HG03025 (cell line): ENCODE measurements at regions not wholly inside any gene's neighbourhood (a gene's known extent, or its start where the extent isn't known, plus 50 kb on each side); places are given as distances from the start of the nearest gene placed in this dataset.
A peak's percentile ranks its signal among the peaks of the same experiment; 100 is the strongest.

Experiments
- ATAC-seq: cut with Tn5 transposase; IDR thresholded peaks from one replicate; pipeline ENCODE4 v1.9.1; 2021; ENCODE audit warnings: mild to moderate bottlenecking, moderate library complexity; ENCODE audit not compliant: unreplicated experiment, low FRiP score

DNA sequence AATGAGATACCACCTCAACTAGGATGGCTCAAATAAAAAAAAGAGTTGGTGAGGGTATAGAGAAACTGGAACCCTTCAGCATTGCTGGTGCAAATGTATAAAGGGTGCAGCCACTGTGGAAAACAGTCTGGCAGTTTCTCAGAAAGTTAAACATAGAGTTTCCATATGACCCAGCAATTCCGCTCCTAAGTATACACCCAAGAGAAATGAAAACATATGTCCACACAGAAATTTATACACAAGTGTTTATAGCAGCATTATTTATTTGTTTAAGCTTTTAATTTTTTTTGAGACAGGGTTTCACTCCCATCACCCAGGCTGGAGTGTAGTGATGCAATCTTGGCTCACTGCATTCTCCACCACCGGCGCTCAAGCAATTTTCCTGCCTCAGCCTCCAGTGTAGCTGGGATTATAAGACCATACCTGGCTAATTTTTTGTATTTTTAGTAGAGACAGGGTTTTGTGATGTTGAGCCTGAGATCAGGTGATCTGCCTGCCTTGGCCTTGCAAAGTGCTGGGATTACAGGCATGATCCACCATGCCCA is 118.2 kb upstream of the KIF5B start:
- ATAC-seq, result no peak

DNA sequence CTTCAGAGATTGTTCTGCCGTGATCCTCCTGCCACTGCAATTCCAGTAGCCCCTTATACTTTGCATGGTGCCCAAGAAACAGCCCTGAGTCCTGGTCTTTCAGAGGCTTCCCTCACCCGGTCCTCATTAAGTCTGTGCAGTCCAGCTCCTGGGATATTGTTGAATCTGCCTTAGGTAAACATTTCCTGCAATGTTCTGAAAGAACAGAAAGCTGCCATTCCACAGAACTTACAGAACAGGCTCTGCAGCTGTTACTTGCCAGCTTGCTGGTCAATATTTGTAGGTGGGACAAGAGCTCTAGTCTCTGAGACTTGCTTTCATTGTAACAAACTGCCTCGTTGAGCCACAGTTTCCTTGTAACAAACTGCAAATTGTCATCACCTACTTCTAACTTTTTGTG is 115.0 kb upstream of the KIF5B start:
- no peak for ATAC-seq

DNA sequence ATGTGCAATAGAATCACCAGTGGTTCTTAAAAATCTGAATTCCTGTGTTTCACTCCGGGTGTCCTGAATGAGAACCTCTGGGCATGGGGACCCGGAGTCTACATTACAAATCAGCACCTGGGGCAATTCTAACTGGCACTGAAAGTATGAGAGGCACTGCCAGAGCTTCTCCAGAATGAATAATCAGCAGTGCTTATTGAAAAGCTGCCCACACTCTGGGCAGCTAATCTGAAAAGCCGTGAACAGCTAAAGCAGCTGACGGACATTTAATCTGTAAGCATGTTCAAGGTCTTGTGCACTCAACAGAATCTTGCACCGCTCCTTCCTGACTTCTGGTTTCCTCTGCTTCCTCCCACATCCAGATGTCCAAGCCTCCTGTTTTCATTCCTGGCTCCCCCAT is 113.3 kb upstream of the KIF5B start:
- ATAC-seq, result no peak

DNA sequence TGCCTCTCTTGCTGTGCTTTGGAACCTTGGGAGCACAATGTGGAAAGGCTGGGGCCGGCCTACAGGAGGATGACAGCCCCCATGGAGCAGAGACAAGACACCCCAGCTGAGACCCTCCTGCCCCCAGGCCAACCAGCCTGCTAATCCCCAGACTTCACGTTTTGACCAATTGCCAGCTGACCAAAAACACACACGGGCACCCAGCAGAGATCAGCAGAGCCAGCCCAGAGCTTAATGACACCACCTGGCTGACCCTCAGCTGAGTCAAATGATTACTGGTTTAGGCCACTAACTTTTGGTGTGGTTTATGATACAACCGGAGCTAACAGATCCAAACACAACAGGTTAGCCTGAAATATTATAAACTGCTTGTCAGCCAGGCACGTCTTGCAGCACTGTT is 111.2 kb upstream of the KIF5B start:
- ATAC-seq, result no peak

DNA sequence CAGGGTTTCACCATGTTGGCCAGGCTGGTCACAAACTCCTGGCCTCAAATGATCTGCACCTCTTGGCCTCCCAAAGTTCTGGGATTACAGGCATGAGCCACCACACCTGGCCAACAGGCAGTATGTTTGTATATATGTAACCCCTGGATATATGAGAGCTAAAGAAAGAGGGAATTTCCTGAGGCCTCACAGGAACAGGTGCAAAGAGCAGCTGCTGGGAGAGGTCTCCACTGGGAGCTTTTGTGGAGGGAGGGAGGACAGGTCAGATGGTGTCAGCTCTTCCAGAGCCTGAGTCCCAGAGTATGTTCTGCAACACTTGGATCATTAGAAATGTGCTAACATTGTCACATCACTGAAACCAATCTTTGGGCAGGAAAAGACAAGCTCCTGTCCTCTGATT is 110.1 kb upstream of the KIF5B start:
- no peak for ATAC-seq

DNA sequence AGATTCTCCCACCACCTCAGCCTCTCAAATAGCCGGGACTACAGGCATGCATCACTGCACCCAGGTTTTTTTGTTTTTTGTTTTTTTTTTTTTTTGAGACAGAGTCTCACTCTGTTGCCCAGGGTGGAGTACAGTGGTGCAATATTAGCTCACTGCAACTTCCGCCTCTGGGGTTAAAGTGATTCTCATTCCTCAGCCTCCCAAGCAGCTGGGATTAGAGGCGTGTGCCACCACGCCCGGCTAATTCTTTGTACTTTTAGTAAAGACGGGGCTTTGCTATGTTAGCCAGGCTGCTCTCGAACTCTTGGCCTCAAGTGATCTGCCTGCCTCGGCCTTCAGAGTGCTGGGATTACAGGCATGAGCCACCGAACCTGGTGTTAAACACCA is 107.5 kb upstream of the KIF5B start:
- ATAC-seq, result no peak

DNA sequence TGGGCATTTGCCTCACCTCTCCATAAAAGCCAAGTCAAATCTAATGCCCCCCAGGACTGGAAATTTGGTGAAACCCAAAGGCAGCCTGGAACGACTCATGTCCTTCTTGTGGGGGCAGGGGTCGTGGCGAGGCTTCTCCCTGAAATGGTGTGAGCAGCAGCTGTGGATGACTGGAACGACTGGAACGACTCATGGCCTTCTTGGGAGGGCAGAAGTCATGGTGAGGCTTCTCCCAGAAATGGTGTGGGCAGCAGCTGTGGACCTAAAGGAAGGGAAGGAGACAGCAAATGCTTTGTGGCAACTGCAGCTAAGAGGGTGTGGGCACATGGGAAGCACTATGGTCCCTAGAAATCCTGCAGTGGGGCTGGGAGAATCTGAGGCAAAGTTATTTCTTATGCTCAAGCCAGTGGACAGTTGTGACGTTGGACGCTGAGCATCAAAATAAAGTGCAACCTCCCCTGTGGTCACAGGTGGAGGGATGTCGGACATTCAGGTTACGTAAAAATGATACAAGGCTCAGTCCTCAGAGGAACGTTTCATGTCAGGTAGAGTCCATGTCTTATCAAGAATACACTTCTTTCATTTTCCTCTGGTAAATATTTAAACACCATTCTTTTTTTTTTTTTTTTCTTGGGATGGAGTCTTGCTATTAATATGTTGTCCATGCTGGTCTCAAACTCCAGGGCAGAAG is 107.0 kb upstream of the KIF5B start:
- ATAC-seq, result no peak

DNA sequence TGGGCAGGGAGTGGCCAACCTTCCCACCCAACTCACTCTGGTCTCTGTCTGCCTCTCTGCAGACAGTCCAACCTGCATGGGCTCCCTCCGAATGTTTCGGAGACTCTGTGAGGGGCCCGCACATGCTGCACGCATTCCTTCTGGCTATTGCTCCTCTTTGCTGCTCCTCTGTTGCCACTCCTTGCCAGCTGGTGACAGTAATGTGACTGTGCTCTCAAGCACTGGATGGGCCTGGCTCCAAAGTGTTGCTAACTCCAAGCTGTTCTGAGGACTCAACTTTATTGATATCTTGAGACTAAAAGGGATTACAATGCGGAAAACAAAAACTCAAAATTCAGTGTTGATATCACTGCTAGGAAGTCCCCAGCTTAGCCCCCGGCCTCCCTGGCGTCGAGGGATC is 105.4 kb upstream of the KIF5B start:
- ATAC-seq, result no peak

DNA sequence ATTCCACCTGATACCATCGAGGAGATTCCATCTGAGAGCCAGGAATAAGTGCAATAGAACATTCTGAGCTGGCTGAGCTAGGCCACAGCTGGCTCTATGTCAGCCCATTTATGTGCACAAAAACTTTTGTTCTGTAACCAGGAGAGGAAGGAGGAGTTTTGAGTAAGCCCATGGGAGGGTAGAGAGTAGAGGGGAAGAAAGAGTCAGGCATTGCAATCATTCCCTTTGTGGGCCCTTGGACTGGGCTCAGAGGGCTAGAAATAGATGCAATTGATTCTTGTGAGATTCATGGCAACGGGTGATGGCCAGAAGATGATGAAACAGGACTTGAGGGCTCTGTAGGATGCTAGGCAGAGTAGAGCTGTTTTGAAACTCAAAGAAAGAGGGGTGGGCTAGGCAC is 104.6 kb upstream of the KIF5B start:
- no peak for ATAC-seq

DNA sequence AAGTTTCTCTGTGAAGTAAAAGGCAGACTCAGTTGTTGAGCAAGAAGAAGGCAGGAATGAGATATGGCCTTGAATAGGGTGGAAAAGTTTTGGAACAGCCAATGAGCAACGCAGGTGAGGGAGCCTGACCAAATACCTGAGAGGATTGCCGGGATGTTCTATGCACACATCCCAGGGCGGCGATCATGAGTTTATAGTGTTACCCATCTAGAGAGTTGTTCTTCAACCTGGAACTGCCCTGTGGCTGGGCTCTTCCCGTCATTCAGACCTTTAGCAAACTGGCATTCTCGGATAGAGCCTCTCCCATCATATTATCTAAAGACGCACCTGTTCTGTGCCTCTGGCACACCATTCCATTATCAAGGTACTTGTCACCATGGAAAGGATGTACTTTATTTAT is 103.0 kb upstream of the KIF5B start:
- ATAC-seq, result no peak

DNA sequence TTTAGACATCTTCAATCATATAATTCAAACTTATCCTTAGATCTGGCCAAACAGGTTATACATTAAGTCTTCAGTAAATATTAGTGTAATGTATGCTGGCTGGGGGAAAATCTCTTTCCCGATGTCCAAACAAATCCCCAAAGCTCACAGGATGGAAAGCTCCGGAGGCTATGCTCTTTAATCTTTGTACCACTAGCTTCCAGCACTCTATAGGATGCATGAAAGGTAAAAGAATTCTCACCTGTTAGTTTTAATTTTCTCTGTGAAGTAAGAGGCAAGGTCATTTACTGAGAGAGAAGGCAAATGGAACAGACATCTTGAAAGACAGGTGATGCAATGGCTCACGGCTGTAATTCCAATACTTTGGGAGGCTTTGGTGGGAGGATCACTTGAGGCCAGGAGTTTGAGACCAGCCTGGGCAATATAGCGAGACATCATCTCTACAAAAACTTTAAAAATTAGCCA is 99.8 kb upstream of the KIF5B start:
- no peak for ATAC-seq

DNA sequence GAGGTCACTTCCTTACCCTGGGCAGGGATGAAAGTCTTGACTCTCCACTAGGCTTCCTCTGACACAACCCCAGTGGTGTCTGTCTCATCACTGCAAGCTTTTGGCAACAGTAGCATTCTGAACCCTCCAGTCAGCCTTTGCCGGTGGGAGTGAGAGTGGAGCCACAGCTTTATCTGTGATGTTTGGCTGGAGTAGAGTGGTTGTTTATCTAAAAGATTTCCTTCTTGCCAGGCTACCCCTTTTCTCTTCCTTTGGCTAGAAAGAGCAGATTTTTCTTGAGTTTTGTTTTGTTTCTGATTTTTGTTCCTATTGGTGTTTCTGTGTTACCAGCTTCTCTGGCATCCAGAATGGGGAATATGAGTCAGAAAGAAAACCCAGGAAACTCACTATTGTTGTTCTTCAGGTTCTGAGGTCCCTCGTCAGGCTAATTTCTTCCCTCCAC is 98.9 kb upstream of the KIF5B start:
- no peak for ATAC-seq

DNA sequence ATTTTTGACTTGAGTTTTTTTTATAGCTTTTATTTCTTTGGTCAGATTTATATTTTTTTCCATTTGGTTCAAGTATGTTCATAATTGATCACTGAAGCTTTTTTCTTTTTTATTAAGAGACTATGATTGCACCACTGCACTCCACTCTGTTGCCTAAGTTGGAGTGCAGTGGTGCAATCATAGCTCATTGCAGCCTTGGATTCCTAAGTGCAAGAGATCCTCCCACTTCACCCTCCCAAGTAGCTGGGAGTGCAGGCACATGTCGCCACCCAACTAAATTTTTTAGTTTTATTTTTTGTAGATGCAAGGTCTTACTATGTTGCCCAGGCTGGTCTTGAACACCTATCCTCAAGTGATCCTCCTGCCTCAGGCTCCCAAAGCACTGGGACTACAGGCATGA is 97.7 kb upstream of the KIF5B start:
- no peak for ATAC-seq

DNA sequence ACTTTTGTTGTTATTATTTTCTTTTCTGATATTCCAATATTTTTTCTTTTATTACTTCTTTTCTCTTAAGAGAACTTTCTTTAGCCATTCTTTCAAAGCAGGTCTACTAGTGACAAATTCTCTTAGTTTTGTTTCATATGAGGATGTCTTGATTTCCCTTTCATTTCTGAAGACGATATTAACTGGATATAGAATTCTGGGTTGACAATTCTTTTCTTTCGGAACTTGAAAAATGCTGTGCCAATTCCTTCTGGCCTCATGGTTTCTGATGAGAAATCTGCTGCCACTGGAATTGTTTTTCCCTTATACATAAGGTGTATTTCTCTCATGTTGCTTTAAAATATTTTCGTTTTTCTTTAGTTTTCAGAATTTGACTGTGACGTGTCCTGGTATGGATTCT is 97.0 kb upstream of the KIF5B start:
- ATAC-seq, result no peak

DNA sequence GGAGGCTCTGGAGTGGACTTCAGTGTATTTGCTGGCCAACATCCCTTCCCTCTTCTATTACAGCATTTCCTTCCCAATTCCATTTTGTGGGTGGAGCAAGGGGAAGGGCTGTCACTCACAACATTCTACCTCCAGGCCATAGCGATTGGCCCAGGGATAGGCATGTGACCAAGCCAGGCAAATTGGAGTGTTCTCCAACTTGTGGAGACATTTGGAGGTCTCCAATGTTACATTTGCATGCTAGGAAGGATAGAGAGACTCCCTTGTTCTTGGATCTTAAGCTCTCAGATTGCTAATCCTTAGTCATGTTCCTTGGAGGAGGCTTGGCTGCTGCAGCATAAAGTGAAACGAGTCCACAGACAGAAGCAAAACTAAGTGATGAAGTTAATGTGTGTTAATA is 95.6 kb upstream of the KIF5B start:
- ATAC-seq, result no peak

DNA sequence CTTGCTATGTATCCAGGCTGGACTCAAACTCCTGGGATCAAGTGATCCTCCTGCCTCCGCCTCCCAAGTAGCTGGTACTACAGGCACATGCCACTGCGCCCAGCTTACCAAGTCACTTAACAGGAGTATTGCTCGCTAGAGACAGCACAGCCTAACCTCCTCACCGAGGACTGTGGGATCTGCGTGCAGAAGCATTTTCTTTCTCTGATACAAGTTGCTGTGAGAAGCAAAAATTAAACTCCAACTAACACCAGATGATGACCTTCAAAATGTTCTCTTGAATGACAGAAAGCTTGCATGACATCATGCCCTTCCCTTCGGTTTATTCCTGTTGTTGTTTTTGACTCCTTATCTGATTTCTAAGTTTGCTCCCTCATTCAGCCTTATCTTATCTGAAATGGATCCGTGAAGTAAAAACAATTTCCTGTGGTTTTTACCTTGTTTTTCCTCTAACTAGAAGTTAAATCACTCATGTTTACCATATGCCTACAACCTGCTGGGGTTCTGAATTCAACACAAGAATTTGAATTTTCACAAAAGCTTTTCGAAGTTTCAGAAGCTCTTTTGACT is 94.4 kb upstream of the KIF5B start:
- no peak for ATAC-seq

DNA sequence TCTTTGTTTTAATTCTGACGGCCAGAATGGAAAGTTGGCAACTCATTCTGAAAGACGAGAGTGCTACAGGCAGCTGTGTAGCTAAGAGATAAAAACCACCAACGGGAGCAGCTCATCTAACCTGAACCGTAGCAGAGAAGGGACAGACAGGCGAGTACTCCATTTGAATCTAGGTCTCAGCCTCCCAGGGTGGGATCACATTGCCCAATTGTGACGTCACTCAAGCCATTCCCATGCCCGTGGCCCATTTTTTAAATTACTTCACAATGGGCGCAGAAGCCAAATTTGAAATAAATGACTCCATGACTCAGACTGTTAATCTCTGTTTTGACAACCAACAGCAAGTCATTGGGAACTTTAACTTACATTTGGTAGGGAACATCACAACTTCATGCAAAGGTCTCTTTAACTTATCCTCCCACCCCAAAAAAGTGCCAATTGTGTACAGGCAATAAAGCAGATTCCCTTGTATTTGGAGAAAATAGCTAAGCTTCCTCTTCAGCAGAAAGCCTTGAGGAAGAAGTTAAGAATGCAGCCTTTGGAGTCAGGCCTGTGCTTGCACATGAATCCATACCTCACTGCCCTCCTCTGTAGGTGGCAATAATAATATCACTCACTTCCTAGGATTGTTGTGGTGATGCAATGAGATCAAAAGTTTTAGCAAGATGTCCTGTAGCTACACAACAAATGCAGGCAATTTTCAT is 93.2 kb upstream of the KIF5B start:
- peak; percentile 91 for ATAC-seq

DNA sequence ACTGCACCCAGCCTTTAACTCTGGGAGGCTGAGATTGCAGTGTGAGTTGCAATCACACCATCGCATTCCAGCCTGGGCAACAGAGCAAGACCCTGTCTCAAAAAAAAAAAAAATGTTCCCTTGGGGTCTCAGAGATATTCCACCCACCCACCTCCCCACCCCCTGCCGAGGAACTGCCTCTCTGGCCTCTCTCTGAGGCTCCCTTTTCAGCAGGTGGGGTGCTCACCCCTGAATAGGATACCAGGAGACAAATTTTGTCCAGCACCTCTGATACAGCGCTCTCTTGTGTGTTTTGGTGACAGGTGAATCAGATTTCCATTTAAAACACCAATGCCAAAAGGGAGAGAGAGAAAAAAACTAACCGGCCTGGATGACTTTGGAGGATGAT is 92.6 kb upstream of the KIF5B start:
- peak; percentile 23 for ATAC-seq

DNA sequence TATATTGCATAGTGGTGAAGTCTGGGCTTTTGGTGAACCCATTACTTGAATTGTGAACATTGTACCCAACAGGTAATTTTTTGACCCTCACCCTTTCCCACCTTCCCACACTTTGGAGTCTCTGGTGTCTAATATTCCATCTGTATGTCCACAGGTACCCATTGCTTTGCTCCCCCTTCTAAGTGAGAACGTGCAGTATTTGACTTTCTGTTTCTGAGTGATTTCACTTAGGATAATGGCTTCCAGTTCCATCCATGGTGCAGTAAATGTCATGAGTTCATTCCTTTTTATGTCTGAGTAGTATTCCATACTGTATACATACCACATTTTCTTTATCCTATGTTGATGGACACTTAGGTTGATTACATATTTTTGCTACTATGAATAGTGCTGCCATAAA is 91.5 kb upstream of the KIF5B start:
- no peak for ATAC-seq

DNA sequence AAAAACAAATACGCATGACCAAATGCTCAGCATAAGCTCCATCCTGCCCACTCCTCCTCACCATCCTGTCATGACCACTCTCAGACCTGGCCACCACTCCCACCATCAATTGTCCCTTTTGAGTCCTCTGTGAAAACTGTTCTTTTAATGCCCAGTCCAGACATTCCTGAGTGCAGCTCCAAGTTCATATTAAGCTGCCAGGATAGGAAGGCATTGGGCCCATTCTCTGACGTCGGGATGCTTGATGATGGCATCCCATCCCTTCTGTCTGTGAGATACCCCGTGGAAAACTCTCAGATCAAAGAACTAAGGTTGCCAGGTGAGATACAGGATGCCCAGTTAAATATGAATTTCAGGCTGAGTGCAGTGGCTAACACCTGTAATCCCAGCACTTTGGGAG is 89.9 kb upstream of the KIF5B start:
- ATAC-seq, result no peak

DNA sequence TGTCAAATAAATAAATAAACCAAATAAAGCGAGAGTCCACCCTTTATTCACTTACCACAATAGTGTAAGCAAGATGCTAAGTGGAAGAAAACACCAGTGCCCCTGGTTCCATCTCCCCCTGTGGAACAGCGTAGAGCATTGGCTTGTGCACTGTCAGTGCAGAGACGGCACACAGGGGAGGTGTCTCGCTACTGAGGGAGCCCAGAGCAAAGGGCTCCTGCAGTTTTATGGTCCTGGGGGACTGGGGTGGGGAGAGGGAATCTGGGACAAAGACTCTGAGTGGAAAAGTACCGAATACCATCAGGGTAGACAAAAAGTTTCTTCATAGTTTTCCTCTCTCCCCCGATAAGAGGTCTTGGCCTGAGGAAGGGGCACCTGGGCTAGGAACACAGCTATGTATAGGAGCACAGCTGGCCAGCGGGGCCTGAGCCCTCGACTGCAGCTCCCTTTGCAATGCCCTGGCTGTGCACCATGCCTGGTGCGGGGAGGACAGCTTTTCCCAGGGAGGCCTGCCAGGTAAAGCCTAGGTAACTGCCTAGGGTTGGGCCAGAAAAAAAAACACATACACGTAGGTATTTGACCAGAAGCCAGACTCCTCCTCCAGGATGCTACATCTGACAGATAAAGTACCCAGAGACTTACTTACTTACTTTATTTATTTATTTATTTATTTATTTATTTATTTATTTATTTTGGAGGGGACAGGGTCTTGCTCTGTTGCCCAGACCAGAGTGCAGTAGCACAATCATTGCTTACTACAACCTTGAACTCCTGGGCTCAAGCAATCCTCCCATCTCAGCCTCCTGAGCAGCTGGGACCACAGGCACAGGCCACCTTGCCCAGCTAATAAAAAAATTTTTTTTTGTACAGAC is 88.8 kb upstream of the KIF5B start:
- ATAC-seq, result no peak
